HUES6 (cell line): ENCODE measurements at regions not wholly inside any gene's neighbourhood (a gene's known extent, or its start where the extent isn't known, plus 50 kb on each side); places are given as distances from the start of the nearest gene placed in this dataset.

Experiments used
- H3K27ac ChIP-seq: 2 replicates; pipeline ENCODE4 v1.7.0; 2013; ENCODE audit warnings: low read depth, mild to moderate bottlenecking, low read length, inconsistent platforms
- H3K27me3 ChIP-seq: 2 replicates; pipeline ENCODE4 v1.6.1; 2013; ENCODE audit warnings: low read length; ENCODE audit not compliant: control insufficient read depth, insufficient read depth
- H3K36me3 ChIP-seq: 2 replicates; pipeline ENCODE4 v1.6.1; 2013; ENCODE audit warnings: low read length; ENCODE audit not compliant: control insufficient read depth, insufficient read depth
- H3K4me1 ChIP-seq: 2 replicates; pipeline ENCODE4 v1.6.1; 2013; ENCODE audit warnings: low read length; ENCODE audit not compliant: control insufficient read depth, insufficient read depth
- H3K4me3 ChIP-seq: 2 replicates; pipeline ENCODE4 v1.5.1; 2013; ENCODE audit warnings: low read depth, low read length
- H3K9ac ChIP-seq: one replicate; pipeline ENCODE4 v1.6.1; 2013; ENCODE audit warnings: mild to moderate bottlenecking, low read length
- H3K9me3 ChIP-seq: 2 replicates; pipeline ENCODE4 v1.6.1; 2013; ENCODE audit warnings: low read depth, low read length; ENCODE audit not compliant: control insufficient read depth, insufficient read depth

GRCh38 chr20:57794036-57794435 lies 84.2 kb upstream of the PMEPA1 start:
- no peak overlapping the region for H3K4me3 ChIP-seq
- no peaks in the 10 kb centered on the region for H3K36me3 ChIP-seq
- H3K4me1 ChIP-seq = peaks cover 11% of the 10 kb centered on the region; the same call in 1 of the 2 replicates
- H3K27me3 ChIP-seq = no peaks in the 10 kb centered on the region; the same call in 1 of the 2 replicates
- H3K9ac ChIP-seq = no peak overlapping the region
- H3K27ac ChIP-seq = no peak overlapping the region
- no peaks in the 10 kb centered on the region; the same call in 1 of the 2 replicates for H3K9me3 ChIP-seq

DNA sequence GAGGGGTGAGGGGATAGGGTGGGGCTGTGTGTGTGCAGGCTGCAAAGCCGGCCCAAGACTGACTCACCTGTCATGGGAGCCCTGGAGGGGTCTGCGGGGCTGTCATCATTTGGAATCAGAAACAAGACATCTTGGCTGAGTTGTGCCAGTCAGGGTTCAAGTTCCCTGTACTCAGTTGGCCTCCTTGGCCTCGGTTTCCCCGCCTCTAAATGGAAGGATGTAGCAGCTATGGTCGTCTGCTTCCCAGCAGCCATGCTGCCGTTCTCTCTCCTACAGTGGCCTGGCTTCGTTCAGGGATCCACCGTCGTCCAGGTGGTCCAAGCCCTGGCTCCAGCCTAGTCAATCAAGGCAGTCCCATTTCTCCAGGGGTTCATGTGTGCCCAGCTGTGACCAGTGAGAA lies 83.6 kb upstream of the PMEPA1 start:
- no peak overlapping the region for H3K27ac ChIP-seq
- H3K4me3 ChIP-seq = no peak overlapping the region
- H3K9ac ChIP-seq = no peak overlapping the region
- peaks cover 11% of the 10 kb centered on the region; the same call in 1 of the 2 replicates for H3K4me1 ChIP-seq
- H3K27me3 ChIP-seq = no peaks in the 10 kb centered on the region; the same call in 1 of the 2 replicates
- no peaks in the 10 kb centered on the region for H3K36me3 ChIP-seq
- H3K9me3 ChIP-seq = no peaks in the 10 kb centered on the region; the same call in 1 of the 2 replicates

GRCh38 chr20:57792386-57793080 lies 82.7 kb upstream of the PMEPA1 start:
- no peak overlapping the region for H3K9ac ChIP-seq
- no peaks in the 10 kb centered on the region; the same call in 1 of the 2 replicates for H3K9me3 ChIP-seq
- H3K27ac ChIP-seq = no peak overlapping the region

DNA sequence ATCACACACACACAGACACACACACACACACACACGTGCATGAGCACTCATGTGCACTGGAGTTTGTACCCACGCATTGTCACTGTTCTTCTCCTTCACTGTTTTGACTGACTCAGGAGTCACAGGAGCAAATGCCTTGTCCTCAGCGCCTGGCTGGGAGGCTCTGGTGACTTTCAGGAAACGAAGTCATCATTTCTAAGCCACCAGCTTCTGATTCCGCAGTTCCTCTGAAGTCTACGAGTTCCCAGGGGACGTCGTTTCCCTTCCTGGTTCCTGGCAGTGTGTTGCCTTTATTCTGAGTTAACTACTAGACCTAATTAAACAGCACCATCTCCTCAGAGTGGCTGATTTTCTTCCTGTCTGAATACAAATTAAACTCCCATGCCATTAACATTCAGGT lies 82.2 kb upstream of the PMEPA1 start:
- H3K9ac ChIP-seq = no peak overlapping the region
- H3K4me3 ChIP-seq = no peak overlapping the region
- peaks cover 11% of the 10 kb centered on the region; the same call in 1 of the 2 replicates for H3K4me1 ChIP-seq
- no peaks in the 10 kb centered on the region; the same call in 1 of the 2 replicates for H3K27me3 ChIP-seq
- no peak overlapping the region for H3K27ac ChIP-seq
- no peaks in the 10 kb centered on the region; the same call in 1 of the 2 replicates for H3K9me3 ChIP-seq
- H3K36me3 ChIP-seq = no peaks in the 10 kb centered on the region

More at GRCh38 chr20:57792386-57793080, 82.7 kb upstream of the PMEPA1 start:
- H3K27me3 ChIP-seq = no peaks in the 10 kb centered on the region; the same call in 1 of the 2 replicates
- H3K4me3 ChIP-seq = no peak overlapping the region
- H3K36me3 ChIP-seq = no peaks in the 10 kb centered on the region
- H3K4me1 ChIP-seq = peaks cover 11% of the 10 kb centered on the region; the same call in 1 of the 2 replicates

GRCh38 chr20:57791178-57791962 lies 81.6 kb upstream of the PMEPA1 start:
- no peaks in the 10 kb centered on the region for H3K36me3 ChIP-seq
- no peak overlapping the region for H3K27ac ChIP-seq
- H3K27me3 ChIP-seq = no peaks in the 10 kb centered on the region; the same call in 1 of the 2 replicates
- peaks cover 11% of the 10 kb centered on the region; the same call in 1 of the 2 replicates for H3K4me1 ChIP-seq
- no peak overlapping the region for H3K9ac ChIP-seq
- H3K4me3 ChIP-seq = no peak overlapping the region
- no peaks in the 10 kb centered on the region; the same call in 1 of the 2 replicates for H3K9me3 ChIP-seq

- H3K36me3 ChIP-seq = no peaks in the 10 kb centered on the region
- H3K27ac ChIP-seq = no peak overlapping the region
- H3K9ac ChIP-seq = no peak overlapping the region
- no peak overlapping the region for H3K4me3 ChIP-seq
- H3K4me1 ChIP-seq = peaks cover 8% of the 10 kb centered on the region; the same call in 1 of the 2 replicates
- H3K27me3 ChIP-seq = no peaks in the 10 kb centered on the region; the same call in 1 of the 2 replicates
- H3K9me3 ChIP-seq = no peaks in the 10 kb centered on the region; the same call in 1 of the 2 replicates
Observed at GRCh38 chr20:57790176-57790575, 80.4 kb upstream of the PMEPA1 start.

DNA sequence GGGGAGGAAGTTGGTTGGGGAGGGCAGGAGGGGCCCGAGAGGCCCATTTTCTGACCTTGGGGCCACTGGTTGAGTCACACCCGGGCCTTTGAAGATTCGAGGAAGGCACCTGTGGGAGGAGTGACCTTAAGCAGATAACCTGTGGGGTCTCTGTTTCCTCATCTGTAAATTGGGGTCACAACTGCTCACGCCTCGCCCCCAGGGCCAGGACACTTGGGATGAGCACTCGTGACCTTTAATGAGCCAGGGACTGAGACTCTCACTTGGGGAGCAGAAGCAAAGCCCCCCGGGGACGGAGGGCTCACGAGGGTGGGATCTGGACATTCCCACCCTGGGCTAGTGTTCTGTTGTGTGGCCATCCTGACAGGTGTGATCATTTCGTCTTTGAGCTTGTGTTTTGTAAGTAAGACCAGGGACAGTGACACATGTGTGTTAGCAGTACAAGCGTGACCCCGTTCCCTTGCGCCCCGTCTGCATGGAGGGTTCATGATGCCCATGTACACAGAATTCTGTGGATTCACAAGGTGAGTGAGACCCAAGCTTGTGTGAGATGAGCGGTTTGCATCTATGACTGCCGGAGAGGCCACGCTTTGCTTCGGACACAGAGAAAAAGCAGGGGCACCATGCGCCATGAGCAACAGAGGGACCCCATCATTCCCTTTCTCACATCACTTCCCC lies 79.3 kb upstream of the PMEPA1 start:
- no peaks in the 10 kb centered on the region for H3K27me3 ChIP-seq
- no peak overlapping the region for H3K4me3 ChIP-seq
- H3K36me3 ChIP-seq = no peaks in the 10 kb centered on the region
- no peaks in the 10 kb centered on the region; the same call in 1 of the 2 replicates for H3K9me3 ChIP-seq
- H3K4me1 ChIP-seq = peaks cover 5% of the 10 kb centered on the region; the same call in 1 of the 2 replicates
- H3K9ac ChIP-seq = no peak overlapping the region
- H3K27ac ChIP-seq = no peak overlapping the region

- Histone ChIP-seq H3K27me3 (no peaks in the 10 kb centered on the region), H3K27ac (no peak overlapping the region), H3K4me1 (peaks cover 5% of the 10 kb centered on the region; the same call in 1 of the 2 replicates), H3K9me3 (no peaks in the 10 kb centered on the region; the same call in 1 of the 2 replicates), H3K36me3 (no peaks in the 10 kb centered on the region), H3K9ac (no peak overlapping the region), H3K4me3 (no peak overlapping the region)
Observed at GRCh38 chr20:57787990-57788781, 78.4 kb upstream of the PMEPA1 start.

DNA sequence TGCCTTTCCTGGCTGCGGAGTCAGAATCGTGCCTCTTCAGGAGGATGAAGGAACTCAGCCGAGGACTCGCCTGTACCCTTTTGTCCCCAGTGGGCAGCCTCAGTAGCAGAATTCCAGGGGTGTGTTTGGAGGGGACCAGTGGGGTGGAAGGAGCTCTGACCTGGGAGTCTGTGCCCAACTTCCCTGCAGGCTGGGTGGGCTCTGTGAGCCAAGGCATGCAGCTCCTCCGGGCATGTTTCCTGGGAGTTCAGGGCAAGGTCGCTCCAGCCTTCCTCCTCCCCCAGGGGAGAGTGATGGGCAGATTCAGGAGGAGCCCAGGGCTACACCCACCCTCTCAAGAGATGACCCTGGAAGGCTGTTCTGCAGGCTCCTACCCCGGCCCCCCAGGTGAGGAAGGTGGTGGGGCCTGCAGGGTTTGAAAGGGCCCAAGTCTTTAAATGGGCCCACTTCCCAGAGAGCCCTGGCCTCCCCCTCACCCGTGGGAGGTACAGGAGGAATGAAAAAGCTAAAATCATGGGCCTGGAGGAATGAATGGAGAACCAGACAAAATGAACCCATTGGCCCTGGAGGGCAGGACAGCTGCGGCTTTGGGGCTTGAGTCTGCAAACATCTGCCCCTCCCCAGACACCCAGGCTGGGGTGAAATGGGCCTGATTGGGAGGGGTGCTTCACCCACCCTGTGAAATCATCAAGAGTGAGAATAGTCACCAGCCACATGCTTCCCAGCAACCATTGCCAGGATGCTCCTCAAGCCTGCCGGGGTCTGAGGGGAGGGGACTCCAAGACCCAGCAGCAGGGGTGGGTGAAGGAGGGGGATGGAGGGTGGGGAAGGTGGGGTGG lies 77.6 kb upstream of the PMEPA1 start:
- no peaks in the 10 kb centered on the region for H3K36me3 ChIP-seq
- no peak overlapping the region for H3K27ac ChIP-seq
- H3K4me1 ChIP-seq = peaks cover 6% of the 10 kb centered on the region; the same call in 1 of the 2 replicates
- no peaks in the 10 kb centered on the region; the same call in 1 of the 2 replicates for H3K9me3 ChIP-seq
- H3K27me3 ChIP-seq = no peaks in the 10 kb centered on the region
- no peak overlapping the region for H3K9ac ChIP-seq
- no peak overlapping the region for H3K4me3 ChIP-seq
